WI38 (cell line): ENCODE measurements at regions not wholly inside any gene's neighbourhood (a gene's known extent, or its start where the extent isn't known, plus 50 kb on each side); places are given as distances from the start of the nearest gene placed in this dataset.

Source experiments
- H3K4me3 ChIP-seq: 2 replicates; pipeline ENCODE4 v1.5.1; 2011; ENCODE audit warnings: low read depth, mild to moderate bottlenecking, control low read depth, low read length
- CTCF ChIP-seq: IDR thresholded peaks from 2 replicates; pipeline ENCODE4 v1.5.1; 2012; ENCODE audit warnings: low read depth, mild to moderate bottlenecking, control low read depth, low read length

- H3K4me3 ChIP-seq = no peak overlapping the region
- no peak for TF ChIP-seq CTCF
Measured at GRCh38 chr5:88487066-88487465, 218.4 kb upstream of the TMEM161B start.

DNA sequence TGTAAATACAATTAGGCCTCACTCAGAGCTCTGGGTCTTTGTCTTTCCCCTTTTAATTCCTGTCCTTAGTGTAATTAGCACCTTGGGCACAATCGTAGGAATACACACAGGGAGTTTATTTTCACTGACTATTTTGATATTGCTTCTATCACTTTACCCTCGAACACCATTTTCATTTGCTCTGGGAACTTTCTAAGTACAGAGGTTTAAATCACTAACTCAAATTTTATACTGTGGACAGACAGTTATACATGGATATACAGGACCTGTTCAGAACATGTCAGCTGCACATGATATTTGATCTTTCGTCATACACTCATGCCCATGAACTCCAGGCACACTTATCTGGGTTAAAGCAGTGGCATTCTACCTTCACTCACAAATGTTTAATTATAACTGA lies 217.8 kb upstream of the TMEM161B start:
- no peak for TF ChIP-seq CTCF
- H3K4me3 ChIP-seq = no peak overlapping the region

DNA sequence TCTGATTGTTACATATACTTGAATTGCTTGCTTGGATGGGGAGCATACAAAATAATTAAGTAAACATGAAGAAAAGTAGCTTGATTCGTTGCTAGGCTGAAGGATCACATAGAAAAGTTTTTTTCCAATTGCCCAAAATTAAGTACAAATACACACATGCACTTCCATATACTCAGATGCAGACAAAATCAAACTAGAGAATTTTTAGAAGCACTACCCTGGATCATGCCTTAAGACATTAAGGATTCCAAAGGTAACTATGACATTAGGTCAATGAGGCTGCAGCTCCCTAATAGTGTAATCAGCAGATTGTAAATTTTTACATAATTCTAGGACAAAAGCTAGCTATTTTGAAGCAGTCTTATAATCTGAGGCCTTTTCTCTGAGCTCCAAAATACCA lies 216.9 kb upstream of the TMEM161B start:
- TF ChIP-seq CTCF = no peak
- no peak overlapping the region for H3K4me3 ChIP-seq

DNA sequence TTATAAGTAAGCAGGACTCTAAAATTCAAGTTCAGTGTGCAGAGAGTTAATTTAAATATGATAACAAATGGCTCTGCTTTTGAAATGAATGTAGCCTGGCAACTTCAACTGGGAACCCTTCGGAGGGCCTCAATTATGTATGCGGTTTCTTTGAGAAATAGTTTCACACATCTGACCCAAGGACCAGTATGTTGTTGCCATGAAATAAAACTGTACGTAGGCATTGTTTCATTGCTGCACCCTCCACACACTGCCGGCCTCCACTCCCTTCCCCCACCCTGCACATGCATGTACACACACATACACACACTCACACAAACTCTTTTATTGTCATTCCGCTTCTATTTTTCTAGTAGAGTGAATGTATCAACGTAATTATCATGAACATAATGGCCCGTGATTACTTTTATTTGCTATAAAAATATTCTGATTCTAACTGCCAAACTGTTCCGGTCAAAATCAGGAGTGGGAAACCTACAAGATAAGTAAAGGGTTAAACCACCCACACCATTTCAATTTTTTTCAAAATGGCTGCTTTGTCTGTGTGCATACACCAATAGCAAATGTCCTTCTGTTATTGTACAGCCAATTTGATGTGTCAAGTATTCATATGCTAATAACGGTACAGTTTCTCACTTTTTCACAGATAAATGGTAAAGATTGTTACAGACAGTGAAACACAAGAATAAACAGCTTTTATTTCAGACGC lies 215.5 kb upstream of the TMEM161B start:
- TF ChIP-seq CTCF = no peak

GRCh38 chr5:88480801-88481499 lies 212.3 kb upstream of the TMEM161B start:
- no peak for TF ChIP-seq CTCF
- no peak overlapping the region for H3K4me3 ChIP-seq

More for the DNA sequence above, 215.5 kb upstream of the TMEM161B start:
- H3K4me3 ChIP-seq = no peak overlapping the region

GRCh38 chr5:88480245-88480644 lies 211.6 kb upstream of the TMEM161B start:
- TF ChIP-seq CTCF = no peak
- H3K4me3 ChIP-seq = no peak overlapping the region

- TF ChIP-seq CTCF = no peak
- H3K4me3 ChIP-seq = no peak overlapping the region
Measured at GRCh38 chr5:88474574-88474973, 205.9 kb upstream of the TMEM161B start.
